OCI-LY1 (cell line): ENCODE measurements at regions not wholly inside any gene's neighbourhood (a gene's known extent, or its start where the extent isn't known, plus 50 kb on each side); places are given as distances from the start of the nearest gene placed in this dataset.

ENCODE experiments used
- H2AFZ ChIP-seq: fragments of 200-600 bp; sonication (generic), shearing (Covaris generic); 2 replicates; pipeline ENCODE4 v1.6.0; 2014; ENCODE audit warnings: antibody characterized with exemption, mild to moderate bottlenecking, low read length
- H3F3A ChIP-seq: fragments of 200-600 bp; sonication (generic), shearing (Covaris generic); 2 replicates; pipeline ENCODE4 v1.6.0; 2014; ENCODE audit warnings: mild to moderate bottlenecking, antibody characterized with exemption, low read length, moderate library complexity; ENCODE audit not compliant: insufficient read depth
- H3K27ac ChIP-seq: fragments of 200-600 bp; sonication (generic); 2 replicates; pipeline ENCODE4 v1.5.1; 2014; ENCODE audit warnings: low read length, mixed run types, mild to moderate bottlenecking, low read depth; ENCODE audit not compliant: poor library complexity, severe bottlenecking
- H3K27me3 ChIP-seq: fragments of 200-600 bp; sonication (generic); 2 replicates; pipeline ENCODE4 v1.6.0; 2014; ENCODE audit warnings: antibody characterized with exemption, mild to moderate bottlenecking, low read length, moderate library complexity; ENCODE audit not compliant: insufficient read depth
- H3K36me3 ChIP-seq: fragments of 200-600 bp; sonication (generic); 2 replicates; pipeline ENCODE4 v1.6.1; 2014; ENCODE audit warnings: mild to moderate bottlenecking, antibody characterized with exemption, low read length, moderate library complexity, mixed read lengths; ENCODE audit not compliant: insufficient read depth
- H3K4me1 ChIP-seq: fragments of 200-600 bp; sonication (generic); 2 replicates; pipeline ENCODE4 v1.5.1; 2014; ENCODE audit warnings: mild to moderate bottlenecking, low read length, moderate library complexity; ENCODE audit not compliant: insufficient read depth, severe bottlenecking
- H3K4me2 ChIP-seq: fragments of 200-600 bp; sonication (generic), shearing (Covaris generic); 2 replicates; pipeline ENCODE4 v1.6.1; 2014; ENCODE audit warnings: low read length
- H3K4me3 ChIP-seq: fragments of 200-600 bp; sonication (generic); 2 replicates; pipeline ENCODE4 v1.5.1; 2014; ENCODE audit warnings: low read length, low read depth, mild to moderate bottlenecking, mixed read lengths; ENCODE audit not compliant: poor library complexity, severe bottlenecking
- H3K79me2 ChIP-seq: fragments of 200-600 bp; shearing (Covaris generic); 2 replicates; pipeline ENCODE4 v1.6.1; 2016; ENCODE audit warnings: mixed run types, low read length, mixed read lengths; ENCODE audit not compliant: insufficient read depth
- H3K9ac ChIP-seq: fragments of 200-600 bp; sonication (generic), shearing (Covaris generic); 2 replicates; pipeline ENCODE4 v1.6.1; 2014; ENCODE audit warnings: mild to moderate bottlenecking, low read length, mixed read lengths
- H3K9me2 ChIP-seq: fragments of 200-600 bp; sonication (generic), shearing (Covaris generic); 2 replicates; pipeline ENCODE4 v1.6.1; 2014; ENCODE audit warnings: low read depth, mild to moderate bottlenecking, low read length, mixed read lengths
- H3K9me3 ChIP-seq: fragments of 200-600 bp; shearing (Covaris generic); 2 replicates; pipeline ENCODE4 v1.6.1; 2014; ENCODE audit warnings: low read length, mixed read lengths
- H4K20me1 ChIP-seq: fragments of 200-600 bp; sonication (generic), shearing (Covaris generic); 2 replicates; pipeline ENCODE4 v1.6.0; 2016; ENCODE audit warnings: mild to moderate bottlenecking, low read length; ENCODE audit not compliant: insufficient read depth
- CTCF ChIP-seq: fragments of 200-600 bp; sonication (generic), shearing (Covaris generic); IDR thresholded peaks from 2 replicates; pipeline ENCODE4 v1.5.1; 2017; ENCODE audit warnings: mild to moderate bottlenecking, antibody characterized with exemption, low read length, moderate library complexity, mixed read lengths
- EZH2 ChIP-seq: fragments of 200-600 bp; sonication (generic), shearing (Covaris generic); IDR thresholded peaks from 2 replicates; pipeline ENCODE4 v1.8.0; 2017; ENCODE audit warnings: borderline replicate concordance, mixed run types, mild to moderate bottlenecking, antibody characterized with exemption, low read length, moderate library complexity, mixed read lengths

- Histone ChIP-seq H3K27me3 (no peaks in the 10 kb centered on the region), H3K9me2 (no peaks in the 10 kb centered on the region), H3K27ac (no peak overlapping the region), H3K9me3 (no peaks in the 10 kb centered on the region), H3K9ac (no peak overlapping the region), H2AFZ (no peak overlapping the region), H3K36me3 (no peaks in the 10 kb centered on the region), H3K4me2 (no peak overlapping the region), H3K79me2 (no peaks in the 10 kb centered on the region), H3F3A (no peaks in the 10 kb centered on the region), H3K4me1 (no peaks in the 10 kb centered on the region), H3K4me3 (no peak overlapping the region), H4K20me1 (no peaks in the 10 kb centered on the region)
- TF ChIP-seq EZH2: no peak
- no peak for TF ChIP-seq CTCF
Observed at GRCh38 chr13:64311112-64311511, 2895.5 kb upstream of the PCDH20 start.

GRCh38 chr13:64305246-64305645 lies 2889.6 kb upstream of the PCDH20 start:
- no peak overlapping the region for H3K4me2 ChIP-seq
- H3K9ac ChIP-seq: no peak overlapping the region
- no peaks in the 10 kb centered on the region for H3K79me2 ChIP-seq
- no peaks in the 10 kb centered on the region for H3K9me3 ChIP-seq
- H3K4me1 ChIP-seq: no peaks in the 10 kb centered on the region
- no peaks in the 10 kb centered on the region; the same call in 1 of the 2 replicates for H3F3A ChIP-seq
- H3K4me3 ChIP-seq: no peak overlapping the region
- H3K27ac ChIP-seq: no peak overlapping the region
- no peaks in the 10 kb centered on the region for H3K9me2 ChIP-seq
- no peaks in the 10 kb centered on the region for H4K20me1 ChIP-seq
- H3K27me3 ChIP-seq: no peaks in the 10 kb centered on the region
- TF ChIP-seq EZH2 (no peak), CTCF (no peak)
- H3K36me3 ChIP-seq: no peaks in the 10 kb centered on the region
- no peak overlapping the region for H2AFZ ChIP-seq

- no peak overlapping the region for H2AFZ ChIP-seq
- H4K20me1 ChIP-seq: no peaks in the 10 kb centered on the region
- H3K36me3 ChIP-seq: no peaks in the 10 kb centered on the region
- no peaks in the 10 kb centered on the region for H3K9me3 ChIP-seq
- no peaks in the 10 kb centered on the region for H3K4me1 ChIP-seq
- no peaks in the 10 kb centered on the region for H3K27me3 ChIP-seq
- TF ChIP-seq EZH2 (no peak), CTCF (no peak)
- no peak overlapping the region for H3K27ac ChIP-seq
- no peaks in the 10 kb centered on the region for H3F3A ChIP-seq
- no peak overlapping the region for H3K9ac ChIP-seq
- no peaks in the 10 kb centered on the region for H3K9me2 ChIP-seq
- H3K4me3 ChIP-seq: no peak overlapping the region
- no peaks in the 10 kb centered on the region for H3K79me2 ChIP-seq
- no peak overlapping the region for H3K4me2 ChIP-seq
Observed at GRCh38 chr13:64300239-64300638, 2884.6 kb upstream of the PCDH20 start.
